Heart left ventricle (tissue), 16 donors: ENCODE measurements at regions not wholly inside any gene's neighbourhood (a gene's known extent, or its start where the extent isn't known, plus 50 kb on each side); places are given as distances from the start of the nearest gene placed in this dataset.

Source experiments
- ATAC-seq, 4 donors: fragments of 200-7000 bp; cut with Tn5 transposase; one replicate each; pipeline ENCODE4 v1.9.1; 2020 to 2022; ENCODE audit warnings: moderate library complexity in 4 of 4, mild to moderate bottlenecking in 3 of 4, moderate number of reproducible peaks in 1 of 4
- DNase-seq, 5 donors: peaks; one replicate each; pipeline ENCODE4 v3.0.0-alpha.2; 2020
- H3K27ac ChIP-seq, 12 donors: fragments of 200-600 bp; sonication (generic) in 4 of 12; one replicate each; pipeline versions ENCODE4 v1.5.0 to v1.8.0; 2016 to 2022; ENCODE audit warnings: mild to moderate bottlenecking in 2 of 12
- H3K27me3 ChIP-seq, 9 donors: fragments of 200-600 bp; sonication (generic) in 2 of 9; one replicate each; pipeline versions ENCODE4 v1.5.1 to v1.8.0; 2016 to 2022; ENCODE audit warnings: mild to moderate bottlenecking in 3 of 9
- H3K36me3 ChIP-seq, 9 donors: fragments of 200-600 bp; sonication (generic) in 2 of 9; one replicate each; pipeline versions ENCODE4 v1.5.0 to v1.8.0; 2018 to 2022; ENCODE audit warnings: mild to moderate bottlenecking in 2 of 9
- H3K4me1 ChIP-seq, 12 donors: fragments of 200-600 bp; sonication (generic) in 4 of 12; one replicate each; pipeline versions ENCODE4 v1.5.0 to v1.8.0; 2016 to 2022; ENCODE audit warnings: mild to moderate bottlenecking in 3 of 12
- H3K4me3 ChIP-seq, 12 donors: fragments of 200-600 bp; sonication (generic) in 4 of 12; one replicate each; pipeline versions ENCODE4 v1.5.0 to v1.8.0; 2017 to 2022; ENCODE audit warnings: mild to moderate bottlenecking in 9 of 12, moderate library complexity in 4 of 12
- H3K9me3 ChIP-seq, 12 donors: fragments of 200-600 bp; sonication (generic) in 4 of 12; one replicate each; pipeline versions ENCODE4 v1.5.0 to v1.8.0; 2016 to 2022; ENCODE audit warnings: mild to moderate bottlenecking in 1 of 12
- CTCF ChIP-seq, 12 donors: fragments of 200-600 bp; sonication (generic) in 4 of 12; IDR thresholded peaks; one replicate each; pipeline versions ENCODE4 v1.5.0 to v1.8.0; 2018 to 2022; ENCODE audit warnings: antibody characterized with exemption in 12 of 12, mild to moderate bottlenecking in 5 of 12
- POLR2A ChIP-seq, 2 donors: fragments of 450-650 bp; IDR thresholded peaks; one replicate each; pipeline ENCODE4 v1.6.1; 2017; ENCODE audit warnings: antibody characterized with exemption in 2 of 2, mild to moderate bottlenecking in 2 of 2, moderate library complexity in 2 of 2
- WGBS, 4 donors: extraction: QIAGEN DNeasy Blood & Tissue Kit in 2 of 4; methylation state at CpG; one replicate each; pipeline versions ENCODE4 v1.1.5 to v1.1.7; 2013 to 2018; 5-methylcytosine and 5-hydroxymethylcytosine counted together
- intact Hi-C, 10 donors: fragments of 100-400 bp; cut with DNase I; formaldehyde crosslinking; loops; one replicate each; pipeline versions ENCODE4 v1.11.1 to v1.14.2; 2022
- donor health status: ischemic (EF 13 %, LVEDD 7.1; RV severe dilation, severe dysfunction).
- donor health status: healthy with polysubstance abuse.
- donor health status: DM: no; HTN: yes; CAD: no.
- donor health status: DM: no; HTN: no; CAD: no.
- donor health status: ischemic (EF 25% LVEDD 6.9; RV normal size, moderate dysfunction).
- donor health status: ischemic (EF 25% LVEDD 5.7; RV mildly dilated, moderate dysfunction).
- donor health status: healthy.
- donor health status: DM: yes; HTN: yes; CAD: no.
- donor health status: ischemic (EF 35%, LVEDD 5.7; RV mildly dilated, moderate dysfunction).
- donor health status: nonischemic (EF 11% LVEDD 7.7; RV severe dilation, severe dysfunction).
- donor health status: DM: yes; HTN: yes; CAD: no.
- donor health status: PGD.
- donor health status: ischemic (EF 29% LVEDD 5.4; RV normal size, mild dysfunction).
- donor health status: nonischemic (EF 23%, LVEDD 6.1; RV moderate dilation, normal function).

GRCh38 chr11:16448123-16448717 is 91.9 kb upstream of the SOX6 start:
- ATAC-seq = no peak
- no peak overlapping the region for H3K4me3 ChIP-seq
- H3K36me3 ChIP-seq = no peaks in the 10 kb centered on the region
- intact Hi-C loops = no loop called here
- no peaks in the 10 kb centered on the region for H3K27me3 ChIP-seq
- WGBS, 4 donors = 87 to 98% (median 92%) methylated on average over 1 of the region's 1 CpG
- no peak overlapping the region for H3K27ac ChIP-seq
- H3K4me1 ChIP-seq = peaks cover 0 to 13% (median 0%) of the 10 kb centered on the region in 12 donors
- TF ChIP-seq POLR2A (IDR thresholded peaks at IDR 0.05) (no peak), CTCF (IDR thresholded peaks at IDR 0.05) (no peak)
- no peaks in the 10 kb centered on the region for H3K9me3 ChIP-seq
- no peak for DNase-seq

GRCh38 chr11:16441461-16441860 is 85.1 kb upstream of the SOX6 start:
- H3K27ac ChIP-seq = no peak overlapping the region
- H3K36me3 ChIP-seq = no peaks in the 10 kb centered on the region
- peaks cover 0 to 19% (median 0%) of the 10 kb centered on the region in 12 donors for H3K4me1 ChIP-seq
- no peak for ATAC-seq
- DNase-seq = no peak
- 83 to 93% (median 87%) methylated on average over 3 of the region's 3 CpGs for whole genome bisulfite sequencing, 4 donors
- H3K9me3 ChIP-seq = no peaks in the 10 kb centered on the region
- TF ChIP-seq CTCF (IDR thresholded peaks at IDR 0.05) = no peak
- H3K4me3 ChIP-seq = no peak overlapping the region
- intact Hi-C loops = no loop called here
- H3K27me3 ChIP-seq = no peaks in the 10 kb centered on the region

- peaks cover 0 to 9% (median 0%) of the 10 kb centered on the region in 12 donors for H3K4me1 ChIP-seq
- WGBS, 4 donors = 85 to 87% (median 86%) methylated on average over 5 of the region's 5 CpGs
- H3K4me3 ChIP-seq = no peak overlapping the region
- intact Hi-C loops = no loop called here
- no peaks in the 10 kb centered on the region for H3K27me3 ChIP-seq
- no peaks in the 10 kb centered on the region for H3K9me3 ChIP-seq
- DNase-seq (no peak), ATAC-seq (no peak)
- H3K27ac ChIP-seq = no peak overlapping the region
- TF ChIP-seq CTCF (IDR thresholded peaks at IDR 0.05) = no peak
- no peak for TF ChIP-seq POLR2A (IDR thresholded peaks at IDR 0.05)
- H3K36me3 ChIP-seq = no peaks in the 10 kb centered on the region
Measured at GRCh38 chr11:16440136-16440535, 83.8 kb upstream of the SOX6 start.

- intact Hi-C loops = no loop called here
- no peaks in the 10 kb centered on the region for H3K36me3 ChIP-seq
- no peaks in the 10 kb centered on the region for H3K27me3 ChIP-seq
- H3K4me3 ChIP-seq = no peak overlapping the region
- ATAC-seq (no peak), DNase-seq (no peak)
- 28 to 51% (median 41%) methylated on average over 2 of the region's 2 CpGs for WGBS, 4 donors
- peaks cover 0 to 4% (median 0%) of the 10 kb centered on the region in 12 donors for H3K4me1 ChIP-seq
- H3K27ac ChIP-seq = no peak overlapping the region
- H3K9me3 ChIP-seq = peaks cover 0 to 25% (median 6%) of the 10 kb centered on the region in 12 donors
- TF ChIP-seq CTCF (IDR thresholded peaks at IDR 0.05) (no peak), POLR2A (IDR thresholded peaks at IDR 0.05) (no peak)
Measured at GRCh38 chr11:16434036-16434435, 77.7 kb upstream of the SOX6 start.
